ENCODE measurements at regions not wholly inside any gene's neighbourhood (a gene's known extent, or its start where the extent isn't known, plus 50 kb on each side); places are given as distances from the start of the nearest gene placed in this dataset.

GRCh38 chr16:52705122-52705521 is 158.2 kb upstream of the TOX3 start:
- TF ChIP-seq CTCF (conservative IDR thresholded peaks at IDR 0.05), result no peak
- no peak for TF ChIP-seq EZH2 (IDR thresholded peaks at IDR 0.05; ENCODE audit: low read depth)

Measured in PC-9 (cell line).